Fibroblast of lung (primary cell): ENCODE measurements at regions not wholly inside any gene's neighbourhood (a gene's known extent, or its start where the extent isn't known, plus 50 kb on each side); places are given as distances from the start of the nearest gene placed in this dataset.

Experiments used
- DNase-seq, 2 donors: peaks; one replicate each; pipeline versions ENCODE4 v3.0.0 to v3.0.0-alpha.2; 2010; ENCODE audit warnings: low read depth in 2 of 2
- H2AFZ ChIP-seq: 2 replicates; pipeline ENCODE4 v1.5.1; 2012; ENCODE audit warnings: low read length, control low read depth, inconsistent platforms
- H3K27ac ChIP-seq: 2 replicates; pipeline ENCODE4 v1.5.1; 2011; ENCODE audit warnings: low read length, control low read depth; ENCODE audit not compliant: insufficient read depth
- H3K27me3 ChIP-seq: 2 replicates; pipeline ENCODE4 v1.5.1; 2011; ENCODE audit warnings: mild to moderate bottlenecking, low read length; ENCODE audit not compliant: control insufficient read depth, insufficient read depth
- H3K36me3 ChIP-seq: 2 replicates; pipeline ENCODE4 v1.5.1; 2011; ENCODE audit warnings: low read length; ENCODE audit not compliant: control insufficient read depth, insufficient read depth
- H3K4me1 ChIP-seq: 2 replicates; pipeline ENCODE4 v1.5.1; 2011; ENCODE audit warnings: low read length; ENCODE audit not compliant: control insufficient read depth, insufficient read depth; ENCODE audit errors: extremely low read depth
- H3K4me2 ChIP-seq: 2 replicates; pipeline ENCODE4 v1.5.1; 2011; ENCODE audit warnings: low read length, control low read depth; ENCODE audit not compliant: insufficient read depth; ENCODE audit errors: extremely low read depth
- H3K4me3 ChIP-seq, 4 experiments: fragments of 200-600 bp in 1 of 4; sonication (generic) in 1 of 4; replicated peaks in 1 of 4; 2 replicates each; pipeline ENCODE4 v1.5.1; 2011 to 2016; ENCODE audit warnings: low read length in 4 of 4, low read depth in 3 of 4, mild to moderate bottlenecking in 3 of 4, control low read depth in 2 of 4, inconsistent platforms in 1 of 4, mixed read lengths in 1 of 4; ENCODE audit not compliant: insufficient read depth in 1 of 4; ENCODE audit errors: control extremely low read depth in 1 of 4
- H3K79me2 ChIP-seq: 2 replicates; pipeline ENCODE4 v1.5.1; 2012; ENCODE audit warnings: mild to moderate bottlenecking, low read length, inconsistent platforms; ENCODE audit not compliant: control insufficient read depth, insufficient read depth
- H3K9ac ChIP-seq: 2 replicates; pipeline ENCODE4 v1.5.1; 2011; ENCODE audit warnings: mild to moderate bottlenecking, low read length, control low read depth; ENCODE audit not compliant: insufficient read depth
- H3K9me3 ChIP-seq: 2 replicates; pipeline ENCODE4 v1.5.1; 2012; ENCODE audit warnings: low read depth, low read length; ENCODE audit not compliant: control insufficient read depth, insufficient read depth
- H4K20me1 ChIP-seq: 2 replicates; pipeline ENCODE4 v1.5.1; 2011; ENCODE audit warnings: low read length; ENCODE audit not compliant: control insufficient read depth, insufficient read depth; ENCODE audit errors: extremely low read depth
- EZH2 ChIP-seq: IDR thresholded peaks from 2 replicates; pipeline ENCODE4 v1.5.1; 2012; ENCODE audit warnings: low read length, control low read depth, mild to moderate bottlenecking; ENCODE audit errors: missing control alignments
- TF ChIP-seq, protein P1 (sequence below), 2 donors: IDR thresholded peaks in 1 of 2; conservative IDR thresholded peaks in 1 of 2; 1 replicate in 1 of 2; 2 replicates in 1 of 2; pipeline ENCODE4 v1.5.1; 2011 to 2012; ENCODE audit warnings: low read length in 2 of 2, control low read depth in 1 of 2, inconsistent platforms in 1 of 2, low read depth in 1 of 2, mild to moderate bottlenecking in 1 of 2

- no peaks in the 10 kb centered on the region for H3K4me1 ChIP-seq
- no peak for DNase-seq
- TF ChIP-seq, protein P1, sequence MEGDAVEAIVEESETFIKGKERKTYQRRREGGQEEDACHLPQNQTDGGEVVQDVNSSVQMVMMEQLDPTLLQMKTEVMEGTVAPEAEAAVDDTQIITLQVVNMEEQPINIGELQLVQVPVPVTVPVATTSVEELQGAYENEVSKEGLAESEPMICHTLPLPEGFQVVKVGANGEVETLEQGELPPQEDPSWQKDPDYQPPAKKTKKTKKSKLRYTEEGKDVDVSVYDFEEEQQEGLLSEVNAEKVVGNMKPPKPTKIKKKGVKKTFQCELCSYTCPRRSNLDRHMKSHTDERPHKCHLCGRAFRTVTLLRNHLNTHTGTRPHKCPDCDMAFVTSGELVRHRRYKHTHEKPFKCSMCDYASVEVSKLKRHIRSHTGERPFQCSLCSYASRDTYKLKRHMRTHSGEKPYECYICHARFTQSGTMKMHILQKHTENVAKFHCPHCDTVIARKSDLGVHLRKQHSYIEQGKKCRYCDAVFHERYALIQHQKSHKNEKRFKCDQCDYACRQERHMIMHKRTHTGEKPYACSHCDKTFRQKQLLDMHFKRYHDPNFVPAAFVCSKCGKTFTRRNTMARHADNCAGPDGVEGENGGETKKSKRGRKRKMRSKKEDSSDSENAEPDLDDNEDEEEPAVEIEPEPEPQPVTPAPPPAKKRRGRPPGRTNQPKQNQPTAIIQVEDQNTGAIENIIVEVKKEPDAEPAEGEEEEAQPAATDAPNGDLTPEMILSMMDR (conservative IDR thresholded peaks at IDR 0.05 in 1 of 2, IDR thresholded peaks at IDR 0.05 in 1 of 2; ENCODE audit: low read depth in 1 of 2, low read length in 2 of 2): no peak
- no peak for TF ChIP-seq EZH2
- no peaks in the 10 kb centered on the region for H3K27me3 ChIP-seq
- H3K79me2 ChIP-seq: no peaks in the 10 kb centered on the region
- no peak overlapping the region for H2AFZ ChIP-seq
- H3K27ac ChIP-seq: no peak overlapping the region
- H4K20me1 ChIP-seq: no peaks in the 10 kb centered on the region
- no peak overlapping the region for H3K4me3 ChIP-seq
- no peak overlapping the region for H3K9ac ChIP-seq
- H3K9me3 ChIP-seq: no peaks in the 10 kb centered on the region
- no peaks in the 10 kb centered on the region for H3K36me3 ChIP-seq
- H3K4me2 ChIP-seq: no peak overlapping the region
Observed at GRCh38 chr3:18843188-18843587, 305.1 kb upstream of the KCNH8 start.

- no peak overlapping the region for H2AFZ ChIP-seq
- no peaks in the 10 kb centered on the region for H3K9me3 ChIP-seq
- H3K27me3 ChIP-seq: no peaks in the 10 kb centered on the region
- H4K20me1 ChIP-seq: no peaks in the 10 kb centered on the region
- no peak overlapping the region for H3K4me3 ChIP-seq
- H3K27ac ChIP-seq: no peak overlapping the region
- H3K79me2 ChIP-seq: no peaks in the 10 kb centered on the region
- peak in 1 of 2 donors; percentile 25 for DNase-seq
- H3K4me1 ChIP-seq: no peaks in the 10 kb centered on the region
- TF ChIP-seq, protein P1 (conservative IDR thresholded peaks at IDR 0.05 in 1 of 2, IDR thresholded peaks at IDR 0.05 in 1 of 2; ENCODE audit: low read depth in 1 of 2, low read length in 2 of 2): no peak
- no peak for TF ChIP-seq EZH2
- H3K36me3 ChIP-seq: no peaks in the 10 kb centered on the region
- H3K4me2 ChIP-seq: no peak overlapping the region
- no peak overlapping the region for H3K9ac ChIP-seq
Observed at GRCh38 chr3:18841422-18842343, 306.6 kb upstream of the KCNH8 start.

DNA sequence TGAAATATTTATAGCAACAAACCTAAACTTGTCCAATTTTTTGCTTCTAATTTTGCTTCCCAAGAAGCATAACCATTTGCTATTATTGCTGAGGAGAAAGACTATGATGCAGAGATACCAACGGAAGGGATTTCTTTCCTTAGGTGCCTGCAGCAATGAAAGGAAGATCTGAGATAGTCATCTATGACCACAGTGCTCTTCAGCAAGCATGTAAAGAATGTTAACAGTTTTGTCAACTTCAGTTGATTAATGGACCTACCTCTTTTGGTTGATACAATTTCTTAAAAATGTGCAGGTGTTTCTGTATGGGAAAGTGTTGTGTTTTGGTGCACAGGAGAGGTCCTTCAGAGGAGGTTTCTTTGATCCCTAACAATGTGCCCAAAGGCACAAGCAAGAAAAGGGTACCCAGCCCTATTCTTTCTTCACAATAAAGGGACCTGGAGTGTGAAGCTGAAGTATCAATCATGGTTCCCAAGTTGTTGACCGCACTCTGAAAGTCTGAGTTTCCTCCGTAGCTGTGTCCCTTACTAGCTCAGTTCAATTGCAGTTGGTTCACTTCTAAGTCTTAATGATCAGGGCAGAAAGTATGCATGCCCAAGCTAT is 307.7 kb upstream of the KCNH8 start:
- H3K9ac ChIP-seq: no peak overlapping the region
- H4K20me1 ChIP-seq: no peaks in the 10 kb centered on the region
- no peak overlapping the region for H3K27ac ChIP-seq
- no peaks in the 10 kb centered on the region for H3K36me3 ChIP-seq
- no peaks in the 10 kb centered on the region for H3K4me1 ChIP-seq
- no peaks in the 10 kb centered on the region for H3K27me3 ChIP-seq
- TF ChIP-seq EZH2: no peak
- TF ChIP-seq, protein P1 (conservative IDR thresholded peaks at IDR 0.05 in 1 of 2, IDR thresholded peaks at IDR 0.05 in 1 of 2; ENCODE audit: low read depth in 1 of 2, low read length in 2 of 2): no peak
- no peak for DNase-seq
- H2AFZ ChIP-seq: no peak overlapping the region
- no peaks in the 10 kb centered on the region for H3K9me3 ChIP-seq
- no peak overlapping the region for H3K4me2 ChIP-seq
- H3K79me2 ChIP-seq: no peaks in the 10 kb centered on the region
- no peak overlapping the region for H3K4me3 ChIP-seq
